Stimulated activated CD4-positive, alpha-beta T cell treated with anti-CD3 and anti-CD28 coated beads, Interleukin-4, amount 100 ng/mL, for 24 hours (primary cell): ENCODE measurements at regions not wholly inside any gene's neighbourhood (a gene's known extent, or its start where the extent isn't known, plus 50 kb on each side); places are given as distances from the start of the nearest gene placed in this dataset.

Experiments
- DNase-seq: peaks from one replicate; pipeline ENCODE4 v3.0.0-alpha.2; 2020

- no peak for DNase-seq
Measured at GRCh38 chr17:65477600-65477999, 83.8 kb downstream of the AXIN2 start.

GRCh38 chr17:65474660-65475059 is 86.8 kb downstream of the AXIN2 start:
- DNase-seq = no peak

- no peak for DNase-seq
Measured at GRCh38 chr17:65473985-65474384, 87.5 kb downstream of the AXIN2 start.

GRCh38 chr17:65473363-65473762 is 88.1 kb downstream of the AXIN2 start:
- DNase-seq = no peak

- no peak for DNase-seq
Measured at GRCh38 chr17:65472666-65473309, 88.7 kb downstream of the AXIN2 start.

- no peak for DNase-seq
Measured at GRCh38 chr17:65470783-65471182, 90.7 kb downstream of the AXIN2 start.

GRCh38 chr17:65468321-65468720 is 93.1 kb downstream of the AXIN2 start:
- DNase-seq = no peak

GRCh38 chr17:65467156-65467555 is 94.3 kb downstream of the AXIN2 start:
- no peak for DNase-seq

GRCh38 chr17:65466547-65466946 is 94.9 kb downstream of the AXIN2 start:
- no peak for DNase-seq

GRCh38 chr17:65463242-65463641 is 98.2 kb downstream of the AXIN2 start:
- no peak for DNase-seq

GRCh38 chr17:65459677-65460347 is 101.6 kb downstream of the AXIN2 start:
- no peak for DNase-seq

GRCh38 chr17:65457635-65458257 is 103.7 kb downstream of the AXIN2 start:
- no peak for DNase-seq

- no peak for DNase-seq
Measured at GRCh38 chr17:65457183-65457582, 104.3 kb downstream of the AXIN2 start.

GRCh38 chr17:65456368-65457151 is 104.9 kb downstream of the AXIN2 start:
- DNase-seq = no peak

GRCh38 chr17:65455972-65456343 is 105.5 kb downstream of the AXIN2 start:
- DNase-seq = no peak

- DNase-seq = no peak
Measured at GRCh38 chr17:65455154-65455971, 106.1 kb downstream of the AXIN2 start.

GRCh38 chr17:65453204-65453931 is 108.1 kb downstream of the AXIN2 start:
- no peak for DNase-seq

GRCh38 chr17:65449495-65449894 is 112.0 kb downstream of the AXIN2 start:
- DNase-seq = no peak

- no peak for DNase-seq
Measured at GRCh38 chr17:65447823-65448222, 113.6 kb downstream of the AXIN2 start.

- no peak for DNase-seq
Measured at GRCh38 chr17:65446838-65447526, 114.5 kb downstream of the AXIN2 start.

- DNase-seq = no peak
Measured at GRCh38 chr17:65446043-65446442, 115.4 kb downstream of the AXIN2 start.
